H9 (cell line): ENCODE measurements at regions not wholly inside any gene's neighbourhood (a gene's known extent, or its start where the extent isn't known, plus 50 kb on each side); places are given as distances from the start of the nearest gene placed in this dataset.

Experiments
- DNase-seq: peaks from one replicate; pipeline ENCODE4 v3.0.0-alpha.2; 2017
- H2AFZ ChIP-seq: one replicate; pipeline ENCODE4 v1.6.1; 2013; ENCODE audit warnings: mild to moderate bottlenecking, low read length, control low read depth, moderate library complexity
- H2AK5ac ChIP-seq: 2 replicates; pipeline ENCODE4 v1.6.1; 2013; ENCODE audit warnings: low read length, control low read depth, mixed read lengths; ENCODE audit not compliant: insufficient read length
- H2BK120ac ChIP-seq: one replicate; pipeline ENCODE4 v1.6.1; 2013; ENCODE audit warnings: low read depth, mild to moderate bottlenecking, low read length, control low read depth, inconsistent platforms; ENCODE audit not compliant: poor library complexity, severe bottlenecking
- H2BK12ac ChIP-seq: 2 replicates; pipeline ENCODE4 v1.6.1; 2013; ENCODE audit warnings: low read length, control low read depth, mixed read lengths, low read depth; ENCODE audit not compliant: insufficient read length
- H2BK15ac ChIP-seq: 2 replicates; pipeline ENCODE4 v1.6.1; 2013; ENCODE audit warnings: low read depth, low read length, control low read depth
- H2BK20ac ChIP-seq: one replicate; pipeline ENCODE4 v1.6.1; 2013; ENCODE audit warnings: low read depth, mild to moderate bottlenecking, low read length, control low read depth, inconsistent platforms; ENCODE audit not compliant: poor library complexity, severe bottlenecking
- H2BK5ac ChIP-seq: 2 replicates; pipeline ENCODE4 v1.6.1; 2013; ENCODE audit warnings: low read length, control low read depth, mixed read lengths; ENCODE audit not compliant: insufficient read length
- H3K14ac ChIP-seq: 2 replicates; pipeline ENCODE4 v1.6.1; 2013; ENCODE audit warnings: low read length, control low read depth; ENCODE audit not compliant: insufficient read depth
- H3K18ac ChIP-seq: 2 replicates; pipeline ENCODE4 v1.6.1; 2013; ENCODE audit warnings: low read depth, mild to moderate bottlenecking, mixed read lengths, low read length, control low read depth; ENCODE audit not compliant: insufficient read length
- H3K23ac ChIP-seq: 2 replicates; pipeline ENCODE4 v1.6.1; 2013; ENCODE audit warnings: low read length, control low read depth, mixed read lengths, low read depth; ENCODE audit not compliant: insufficient read length
- H3K23me2 ChIP-seq: 2 replicates; pipeline ENCODE4 v1.6.1; 2013; ENCODE audit warnings: low read depth, mild to moderate bottlenecking, mixed read lengths, low read length, control low read depth; ENCODE audit not compliant: insufficient read length, poor library complexity, severe bottlenecking
- H3K27ac ChIP-seq: 2 replicates; pipeline ENCODE4 v1.5.1; 2013; ENCODE audit warnings: low read length, control low read depth, mixed read lengths, low read depth; ENCODE audit not compliant: insufficient read length
- H3K27me3 ChIP-seq: 2 replicates; pipeline ENCODE4 v1.6.1; 2013; ENCODE audit warnings: low read length, control low read depth, inconsistent platforms; ENCODE audit not compliant: insufficient read depth
- H3K4ac ChIP-seq: 2 replicates; pipeline ENCODE4 v1.6.1; 2013; ENCODE audit warnings: low read depth, mild to moderate bottlenecking, control low read depth, inconsistent platforms, low read length, moderate library complexity
- H3K4me1 ChIP-seq: 2 replicates; pipeline ENCODE4 v1.6.1; 2013; ENCODE audit warnings: low read length, control low read depth, inconsistent platforms; ENCODE audit not compliant: insufficient read depth
- H3K4me2 ChIP-seq: 2 replicates; pipeline ENCODE4 v1.6.1; 2013; ENCODE audit warnings: low read length, control low read depth, mixed read lengths; ENCODE audit not compliant: insufficient read length, insufficient read depth
- H3K56ac ChIP-seq: 2 replicates; pipeline ENCODE4 v1.6.1; 2013; ENCODE audit warnings: low read depth, mild to moderate bottlenecking, mixed read lengths, low read length, control low read depth; ENCODE audit not compliant: insufficient read length
- H3K79me1 ChIP-seq: 2 replicates; pipeline ENCODE4 v1.6.1; 2013; ENCODE audit warnings: low read depth, mild to moderate bottlenecking, moderate library complexity, low read length, control low read depth, inconsistent platforms; ENCODE audit not compliant: insufficient read depth, poor library complexity, severe bottlenecking
- H3K79me2 ChIP-seq: 2 replicates; pipeline ENCODE4 v1.6.1; 2013; ENCODE audit warnings: low read length, control low read depth, inconsistent platforms; ENCODE audit not compliant: insufficient read depth
- H3K9ac ChIP-seq: 2 replicates; pipeline ENCODE4 v1.6.1; 2013; ENCODE audit warnings: low read length, control low read depth, mixed read lengths; ENCODE audit not compliant: insufficient read length; ENCODE audit errors: extremely low read depth
- H3K9me3 ChIP-seq: one replicate; pipeline ENCODE4 v1.6.1; 2013; ENCODE audit warnings: low read depth, low read length, inconsistent platforms; ENCODE audit not compliant: control insufficient read depth
- H3T11ph ChIP-seq: one replicate; pipeline ENCODE4 v1.6.1; 2013; ENCODE audit warnings: mild to moderate bottlenecking, low read length, control low read depth, inconsistent platforms
- H4K20me1 ChIP-seq: one replicate; pipeline ENCODE4 v1.6.1; 2013; ENCODE audit not compliant: control insufficient read depth, insufficient read length, insufficient read depth
- H4K5ac ChIP-seq: 2 replicates; pipeline ENCODE4 v1.6.1; 2013; ENCODE audit warnings: low read depth, mild to moderate bottlenecking, mixed read lengths, low read length, control low read depth; ENCODE audit not compliant: insufficient read length
- H4K8ac ChIP-seq: replicated peaks from 2 replicates; pipeline ENCODE4 v1.6.1; 2013; ENCODE audit warnings: low read length, control low read depth, mixed read lengths, low read depth; ENCODE audit not compliant: insufficient read length
- H4K91ac ChIP-seq: 2 replicates; pipeline ENCODE4 v1.6.1; 2013; ENCODE audit warnings: low read depth, mild to moderate bottlenecking, moderate library complexity, mixed read lengths, low read length, control low read depth; ENCODE audit not compliant: insufficient read length
- H3K27ac Mint-ChIP-seq, 3 experiments: 2 replicates in 2 of 3; 3 replicates in 1 of 3; pipeline ENCODE4 v1.8.0; 2020 to 2021; ENCODE audit warnings: mixed read lengths in 3 of 3, mild to moderate bottlenecking in 1 of 3, moderate library complexity in 1 of 3
- H3K27me3 Mint-ChIP-seq: 2 replicates; pipeline ENCODE4 v1.8.0; 2021; ENCODE audit warnings: low read depth, mild to moderate bottlenecking, moderate library complexity, mixed read lengths
- H3K36me3 Mint-ChIP-seq, 3 experiments: 2 replicates in 2 of 3; 3 replicates in 1 of 3; pipeline ENCODE4 v1.8.0; 2020 to 2021; ENCODE audit warnings: low read depth in 3 of 3, mixed read lengths in 3 of 3; ENCODE audit not compliant: insufficient read depth in 1 of 3
- H3K4me1 Mint-ChIP-seq, 2 experiments: 2 replicates each; pipeline ENCODE4 v1.8.0; 2020; ENCODE audit warnings: mixed read lengths in 2 of 2
- H3K4me3 Mint-ChIP-seq, 2 experiments: 2 replicates in 1 of 2; 3 replicates in 1 of 2; pipeline ENCODE4 v1.8.0; 2020 to 2021; ENCODE audit warnings: mild to moderate bottlenecking in 2 of 2, mixed read lengths in 2 of 2, moderate library complexity in 1 of 2
- H3K9me3 Mint-ChIP-seq, 2 experiments: 2 replicates in 1 of 2; 3 replicates in 1 of 2; pipeline ENCODE4 v1.8.0; 2020; ENCODE audit warnings: mild to moderate bottlenecking in 2 of 2, mixed read lengths in 2 of 2, moderate library complexity in 1 of 2
- CTCF ChIP-seq: fragments of 200-600 bp; sonication (generic); conservative IDR thresholded peaks from 3 replicates; pipeline ENCODE4 v1.8.0; 2021; ENCODE audit warnings: antibody characterized with exemption, mild to moderate bottlenecking
- WGBS: extraction: QIAGEN DNeasy Blood & Tissue Kit; methylation state at CpG from one replicate; pipeline ENCODE4 v1.1.7; 2013; ENCODE audit warnings: missing lambda C conversion rate, low lambda C conversion rate, mixed read lengths; ENCODE audit not compliant: insufficient read length; ENCODE audit errors: extremely low coverage; 5-methylcytosine and 5-hydroxymethylcytosine counted together

- Histone ChIP-seq H3K4me1 (no peaks in the 10 kb centered on the region), H3K27ac (no peak overlapping the region), H4K20me1 (no peaks in the 10 kb centered on the region), H2BK5ac (no peak overlapping the region), H3K56ac (no peak overlapping the region), H3T11ph (no peak overlapping the region), H2AK5ac (no peak overlapping the region), H2BK120ac (no peak overlapping the region), H3K79me1 (no peaks in the 10 kb centered on the region), H2BK20ac (no peak overlapping the region), H4K91ac (no peak overlapping the region), H3K4ac (no peak overlapping the region), H3K27me3 (no peaks in the 10 kb centered on the region), H3K23me2 (no peaks in the 10 kb centered on the region), H3K23ac (no peak overlapping the region), H4K8ac (no peak overlapping the region), H3K9ac (no peak overlapping the region), H3K14ac (no peak overlapping the region), H3K4me2 (no peak overlapping the region), H3K9me3 (no peaks in the 10 kb centered on the region), H3K79me2 (no peaks in the 10 kb centered on the region), H2AFZ (no peak overlapping the region), H3K18ac (no peak overlapping the region), H2BK12ac (no peak overlapping the region), H2BK15ac (no peak overlapping the region), H4K5ac (no peak overlapping the region)
- peaks cover 16% of the 10 kb centered on the region for H3K27me3 Mint-ChIP-seq
- H3K9me3 Mint-ChIP-seq: no peaks in the 10 kb centered on the region
- no CpG with 5 or more reads among the region's 8 CpGs for WGBS
- no peak for DNase-seq
- H3K4me1 Mint-ChIP-seq: peaks cover 8 to 16% of the 10 kb centered on the region in 2 experiments
- no peaks in the 10 kb centered on the region for H3K36me3 Mint-ChIP-seq
- no peak overlapping the region; a peak in 1 of 7 replicates for H3K27ac Mint-ChIP-seq
- no peak for TF ChIP-seq CTCF
- H3K4me3 Mint-ChIP-seq: no peak overlapping the region
Observed at GRCh38 chr2:236915726-236916125, 170.0 kb upstream of the COPS8 start.
